Fibroblast of skin of abdomen (primary cell): ENCODE measurements at regions not wholly inside any gene's neighbourhood (a gene's known extent, or its start where the extent isn't known, plus 50 kb on each side); places are given as distances from the start of the nearest gene placed in this dataset.
"Not testable (repeated sequence)": the region's sequence is repeated elsewhere in the genome, so short reads cannot be mapped to it uniquely, and the experiment has no call there.

ENCODE experiments used
- DNase-seq: peaks from one replicate; pipeline ENCODE4 v3.0.0-alpha.2; 2013

DNA sequence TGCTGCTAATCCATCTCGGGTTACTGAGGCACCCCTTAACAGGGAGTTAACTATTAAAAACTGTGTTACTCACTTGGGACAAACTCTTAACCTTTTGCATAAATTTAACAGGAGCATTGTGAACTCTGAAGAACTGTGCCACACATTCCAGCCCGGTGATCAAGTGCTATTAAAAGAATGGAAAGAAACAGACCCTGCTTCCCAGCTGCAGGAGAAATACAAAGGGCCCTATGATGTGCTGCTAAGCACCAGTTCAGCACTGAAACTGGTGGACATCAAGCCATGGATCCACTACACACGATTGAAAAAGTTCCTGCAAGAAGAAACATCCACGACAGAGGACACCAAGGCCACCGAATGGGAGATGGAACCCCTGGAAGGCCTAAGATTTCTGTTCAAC, 114.7 kb upstream of the PLCL2 start:
- peak; percentile 13 for DNase-seq

- DNase-seq: no peak
These were observed 114.0 kb upstream of the PLCL2 start for GRCh38 chr3:16770792-16771191.

DNA sequence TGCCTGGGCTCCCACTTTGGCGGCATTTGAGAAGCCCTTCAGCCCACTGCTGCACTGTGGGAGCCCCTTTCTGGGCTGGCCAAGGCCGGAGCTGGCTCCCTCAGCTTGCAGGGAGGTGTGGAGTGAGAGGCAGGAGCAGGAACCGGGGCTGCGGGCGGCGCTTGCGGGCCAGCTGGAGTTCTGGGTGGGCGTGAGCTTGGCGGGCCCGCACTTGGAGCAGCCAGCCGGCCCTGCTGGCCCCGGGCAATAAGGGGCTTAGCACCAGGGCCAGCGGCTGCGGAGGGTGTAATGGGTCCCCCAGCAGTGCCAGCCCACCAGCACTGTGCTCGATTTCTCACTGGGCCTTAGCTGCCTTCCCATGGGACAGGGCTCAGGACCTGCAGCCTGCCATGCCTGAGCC, 111.2 kb upstream of the PLCL2 start:
- not testable (repeated sequence) for DNase-seq

GRCh38 chr3:16774536-16774935, 110.2 kb upstream of the PLCL2 start:
- DNase-seq: not testable (repeated sequence)

GRCh38 chr3:16784973-16785372, 99.8 kb upstream of the PLCL2 start:
- DNase-seq: no peak

DNA sequence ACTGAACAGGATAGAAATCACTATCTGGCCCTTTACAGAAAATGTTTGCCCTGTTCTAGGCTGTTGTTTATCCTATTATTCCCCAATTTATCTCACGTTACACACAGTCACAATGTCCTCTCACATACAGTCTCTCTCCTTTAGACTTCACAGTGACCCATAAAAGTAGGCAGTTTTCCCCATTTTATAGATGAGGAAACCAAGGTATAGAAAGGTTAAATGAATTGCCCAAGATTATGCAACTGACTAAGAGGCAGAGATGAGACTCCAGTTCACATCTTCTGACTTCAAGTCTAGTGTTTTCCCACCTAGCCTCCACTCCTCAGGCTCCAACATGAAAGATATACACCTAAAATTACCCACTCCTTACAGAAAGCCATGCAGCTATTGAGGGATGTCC, 99.3 kb upstream of the PLCL2 start:
- DNase-seq: no peak

DNA sequence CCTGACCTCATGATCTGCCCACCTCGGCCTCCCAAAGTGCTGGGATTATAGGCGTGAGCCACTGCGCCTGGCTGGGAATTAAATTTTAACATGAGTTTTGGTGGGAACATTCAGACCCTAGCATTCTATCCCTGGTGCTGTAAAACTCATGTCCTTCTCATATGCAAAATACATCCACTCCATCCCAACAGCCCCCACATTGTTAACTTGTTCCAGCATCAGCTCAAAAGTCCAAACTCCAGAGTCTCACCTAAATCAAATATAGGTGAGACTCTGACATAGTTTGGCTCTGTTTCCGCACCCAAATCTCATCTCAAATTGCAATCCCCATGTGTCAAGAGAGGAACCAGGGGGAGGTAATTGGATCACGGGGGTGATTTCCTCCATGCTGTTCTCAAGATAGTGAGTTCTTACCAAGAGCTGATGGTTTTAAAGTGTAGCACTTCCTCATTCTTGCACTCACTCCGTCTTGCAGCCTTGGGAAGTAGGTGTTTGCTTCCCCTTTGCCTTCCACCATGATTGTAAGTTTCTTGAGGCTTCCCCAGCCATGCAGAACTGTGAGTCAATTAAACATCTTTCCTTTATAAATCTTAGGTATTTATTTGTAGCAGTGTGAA, 96.2 kb upstream of the PLCL2 start:
- DNase-seq: no peak

DNA sequence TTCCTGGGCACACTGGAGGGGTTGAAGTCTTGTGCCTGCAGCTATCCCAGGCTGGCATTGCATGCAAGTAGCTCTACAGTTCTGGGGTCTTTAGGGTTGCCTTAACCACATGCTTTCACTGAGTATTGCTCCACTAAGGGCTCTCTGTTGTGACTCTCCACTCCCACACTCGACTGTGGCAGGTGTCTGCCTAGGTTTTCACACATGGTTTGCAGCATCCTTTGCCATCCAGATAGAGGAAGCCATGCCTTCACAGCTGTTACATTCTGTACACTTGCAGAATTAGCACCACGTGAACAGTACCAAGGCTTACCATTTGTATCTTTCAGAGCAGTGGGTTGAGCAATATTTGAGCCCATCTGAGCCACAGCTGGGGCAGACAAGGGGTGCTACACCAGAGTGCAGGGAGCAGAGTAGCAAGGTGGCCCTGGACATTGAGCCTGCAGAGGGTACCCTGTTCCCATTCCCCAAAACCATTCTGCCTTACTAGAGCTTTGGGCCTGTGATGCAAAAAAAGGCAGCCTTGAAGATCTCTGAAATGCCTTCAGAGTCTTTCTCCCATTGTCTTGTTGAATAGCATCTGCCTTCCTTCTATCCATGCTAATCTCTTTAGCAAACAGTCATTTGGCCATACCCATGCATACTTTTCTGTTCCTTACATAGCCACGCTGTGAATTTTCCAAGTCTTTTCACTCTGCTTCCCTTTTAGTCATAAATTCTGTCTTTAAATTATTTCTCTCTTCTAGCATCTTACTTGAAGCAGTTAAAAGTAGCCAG, 95.2 kb upstream of the PLCL2 start:
- no peak for DNase-seq

GRCh38 chr3:16790432-16791400, 94.0 kb upstream of the PLCL2 start:
- no peak for DNase-seq

DNA sequence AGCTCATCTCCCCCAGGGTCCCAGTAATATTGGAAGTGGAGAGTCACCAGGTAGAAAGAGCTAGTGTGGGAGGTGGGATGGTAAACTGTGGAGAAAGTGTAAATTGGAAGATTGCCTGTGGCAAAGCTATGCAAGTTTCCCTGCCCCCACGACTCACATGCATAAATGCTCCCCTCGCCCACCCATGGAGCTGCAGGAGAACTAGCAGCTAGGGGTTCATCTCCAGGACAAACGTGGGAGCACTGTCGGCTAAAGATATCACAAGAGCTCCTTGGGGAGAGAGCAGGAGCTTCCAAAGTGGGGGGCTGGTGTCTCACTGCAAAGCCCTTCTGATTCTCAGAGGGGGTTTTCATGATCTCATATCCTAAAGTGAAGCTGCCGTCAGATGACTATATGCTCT, 91.4 kb upstream of the PLCL2 start:
- no peak for DNase-seq

GRCh38 chr3:16794257-16794656, 90.5 kb upstream of the PLCL2 start:
- no peak for DNase-seq

DNA sequence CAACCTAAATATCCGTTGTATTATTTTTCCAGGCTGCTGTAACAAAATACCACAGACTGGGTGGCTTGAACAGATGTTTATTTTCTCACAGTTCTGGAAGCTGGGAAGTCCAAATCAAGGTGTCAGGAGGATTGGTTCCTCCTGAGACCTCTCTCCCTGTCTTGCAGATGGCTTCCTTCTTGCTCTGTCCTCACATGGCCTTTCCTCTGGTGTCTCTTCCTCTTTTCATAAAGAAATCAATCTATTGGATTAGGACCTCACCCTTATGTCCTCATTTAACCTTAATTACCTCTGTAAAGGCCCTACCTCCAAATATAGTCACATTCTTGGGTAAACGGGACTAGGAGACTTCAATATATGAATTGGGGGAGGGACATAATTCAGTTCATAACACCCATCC, 89.2 kb upstream of the PLCL2 start:
- no peak for DNase-seq

DNA sequence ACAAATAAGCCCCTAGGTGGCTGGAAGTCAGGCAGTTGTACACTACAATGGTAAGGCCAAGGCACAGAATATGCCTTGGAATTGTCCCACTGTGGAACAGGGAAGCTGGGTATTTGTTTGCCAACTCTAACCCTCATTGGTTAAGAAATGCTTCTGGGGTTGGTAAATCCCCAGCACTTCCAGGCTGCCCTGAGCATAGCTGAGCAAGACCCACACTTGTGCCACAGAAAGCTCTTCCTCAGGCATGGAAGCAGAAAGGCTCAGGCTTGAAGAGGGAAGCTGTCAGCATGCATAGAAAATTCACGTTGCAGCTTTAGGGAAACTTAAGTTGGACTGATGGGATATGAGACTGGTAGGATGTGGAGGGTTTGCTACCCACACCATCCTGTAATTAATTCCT, 86.9 kb upstream of the PLCL2 start:
- DNase-seq: no peak

DNA sequence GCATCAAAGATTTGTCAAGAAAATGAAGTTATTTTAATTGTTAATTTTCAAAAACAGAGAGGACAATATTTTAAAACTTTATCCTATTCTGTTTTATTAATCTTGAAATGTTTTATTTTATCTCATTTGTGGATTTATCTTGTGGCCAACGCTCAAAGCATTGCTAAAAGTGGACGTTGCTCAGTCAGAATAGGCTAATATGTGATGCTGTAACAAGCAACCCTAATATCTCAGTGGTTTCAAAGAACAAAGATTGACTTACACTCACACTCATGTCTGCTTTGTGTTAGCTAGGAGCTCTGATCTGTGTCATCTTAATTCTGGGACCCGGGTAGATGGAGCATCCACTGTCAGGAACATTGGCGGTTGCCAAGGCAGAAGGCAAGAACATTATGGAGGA, 86.0 kb upstream of the PLCL2 start:
- no peak for DNase-seq

DNA sequence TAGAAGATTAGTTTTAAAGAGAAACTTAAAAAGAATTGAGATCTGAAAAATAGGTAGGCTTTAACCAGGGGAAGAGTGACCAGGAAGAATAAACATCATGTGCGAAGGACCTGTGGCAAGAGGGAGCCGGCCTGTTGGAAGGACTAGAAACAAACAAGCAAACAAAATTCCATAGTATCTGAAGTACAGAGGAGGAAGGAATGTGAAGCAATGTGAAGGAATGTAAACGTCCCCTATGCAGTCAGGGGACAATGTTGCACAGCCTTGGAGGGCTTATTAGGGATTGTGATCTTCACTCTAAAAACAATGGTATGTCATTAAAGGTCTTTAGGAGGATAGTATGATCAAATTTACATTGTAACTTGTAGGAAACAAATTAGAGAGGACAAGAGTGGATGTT, 84.4 kb upstream of the PLCL2 start:
- DNase-seq: no peak

DNA sequence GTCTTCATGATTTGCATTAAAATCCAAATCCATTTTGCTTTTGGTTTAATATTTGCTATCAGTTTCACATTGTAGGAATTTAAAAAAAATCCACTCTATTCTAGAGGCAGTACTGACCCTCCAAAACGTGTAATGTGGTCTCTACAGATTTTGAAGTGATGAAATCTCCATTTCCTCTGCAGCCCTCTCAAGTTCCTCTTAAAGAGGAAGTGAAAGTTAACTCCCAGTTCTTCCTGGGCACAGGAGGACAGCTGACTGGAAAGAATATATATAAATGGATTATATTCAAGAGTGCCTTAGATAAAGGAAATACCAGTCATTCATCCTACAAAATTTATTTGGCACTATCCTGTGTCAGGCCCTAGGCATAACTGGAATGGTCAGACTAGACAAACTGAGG, 83.5 kb upstream of the PLCL2 start:
- peak; percentile 11 for DNase-seq

DNA sequence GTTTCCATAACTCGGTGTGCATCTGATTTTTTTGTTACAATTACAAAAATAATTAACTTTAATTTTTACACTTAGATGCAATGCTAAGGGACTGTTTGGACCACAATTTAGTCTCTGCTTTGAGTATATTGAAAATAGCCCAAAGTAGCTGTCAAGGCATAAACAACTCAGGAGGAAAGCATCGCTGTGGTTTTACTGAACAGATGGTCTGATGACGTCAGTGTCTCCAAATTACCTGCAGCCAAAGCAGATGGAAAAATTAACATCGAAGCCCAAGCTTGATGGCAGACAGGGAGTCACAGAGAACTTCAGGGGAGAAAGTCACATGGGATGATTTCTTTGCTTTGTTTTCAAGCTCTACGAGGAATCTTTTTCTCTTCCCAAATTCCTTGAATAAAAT, 83.1 kb upstream of the PLCL2 start:
- DNase-seq: peak; percentile 58

DNA sequence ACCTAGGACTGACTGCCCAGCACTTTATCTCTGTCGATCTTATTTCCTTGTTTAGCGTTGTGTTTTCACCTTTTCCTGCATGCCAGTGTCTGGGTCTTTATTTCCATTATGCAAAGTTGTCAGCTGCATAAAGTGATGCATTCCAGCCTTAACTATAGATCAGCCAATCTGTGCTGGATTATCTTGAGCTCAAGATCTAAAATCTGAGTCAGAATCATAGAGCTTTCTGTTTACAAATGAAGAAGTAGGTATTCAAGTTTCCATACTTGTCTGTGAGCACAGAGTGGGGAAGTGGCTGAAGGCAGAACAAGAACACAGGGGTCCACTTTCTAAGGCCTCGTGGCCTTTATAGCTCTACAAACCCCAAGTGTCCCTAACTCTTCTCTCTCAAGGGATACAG, 82.4 kb upstream of the PLCL2 start:
- DNase-seq: peak; percentile 4

DNA sequence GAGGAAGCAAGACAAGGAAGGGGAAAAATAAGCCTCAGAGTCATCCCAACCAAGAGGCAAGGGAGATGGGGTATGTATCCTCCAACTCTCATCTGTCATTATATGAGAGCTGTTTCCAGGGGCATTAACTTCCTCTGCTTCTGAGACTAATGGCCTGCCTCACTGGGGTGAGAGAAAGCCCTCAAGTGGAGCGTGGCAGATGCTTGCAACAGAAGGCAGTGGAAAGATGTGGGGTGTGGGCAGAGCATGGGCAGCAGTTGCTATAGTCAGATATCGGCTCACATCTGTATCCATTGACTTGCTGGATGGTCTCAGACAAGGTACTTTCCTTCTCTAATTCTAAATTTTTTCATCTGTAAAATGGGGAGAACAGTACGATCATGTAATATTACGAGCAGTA, 81.7 kb upstream of the PLCL2 start:
- DNase-seq: no peak

DNA sequence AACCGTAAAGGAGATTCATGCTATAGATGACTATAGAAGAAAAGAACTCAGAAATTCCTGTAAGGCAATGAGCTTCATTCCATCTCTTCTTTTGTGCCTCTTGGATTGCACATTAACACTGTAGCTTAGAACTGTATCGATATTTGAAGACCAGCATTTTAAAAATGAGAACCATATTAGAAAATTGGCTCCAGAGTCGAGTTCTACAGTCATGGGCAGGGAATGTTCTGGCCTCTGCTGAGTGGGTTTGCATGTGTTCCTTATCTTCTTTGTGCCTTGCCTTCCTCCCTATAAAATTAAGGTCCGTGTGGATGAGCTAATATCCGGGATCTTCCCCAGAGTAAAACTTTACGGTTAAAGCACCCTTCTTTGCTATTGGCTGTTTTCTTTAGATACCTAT, 77.4 kb upstream of the PLCL2 start:
- DNase-seq: peak; percentile 60

DNA sequence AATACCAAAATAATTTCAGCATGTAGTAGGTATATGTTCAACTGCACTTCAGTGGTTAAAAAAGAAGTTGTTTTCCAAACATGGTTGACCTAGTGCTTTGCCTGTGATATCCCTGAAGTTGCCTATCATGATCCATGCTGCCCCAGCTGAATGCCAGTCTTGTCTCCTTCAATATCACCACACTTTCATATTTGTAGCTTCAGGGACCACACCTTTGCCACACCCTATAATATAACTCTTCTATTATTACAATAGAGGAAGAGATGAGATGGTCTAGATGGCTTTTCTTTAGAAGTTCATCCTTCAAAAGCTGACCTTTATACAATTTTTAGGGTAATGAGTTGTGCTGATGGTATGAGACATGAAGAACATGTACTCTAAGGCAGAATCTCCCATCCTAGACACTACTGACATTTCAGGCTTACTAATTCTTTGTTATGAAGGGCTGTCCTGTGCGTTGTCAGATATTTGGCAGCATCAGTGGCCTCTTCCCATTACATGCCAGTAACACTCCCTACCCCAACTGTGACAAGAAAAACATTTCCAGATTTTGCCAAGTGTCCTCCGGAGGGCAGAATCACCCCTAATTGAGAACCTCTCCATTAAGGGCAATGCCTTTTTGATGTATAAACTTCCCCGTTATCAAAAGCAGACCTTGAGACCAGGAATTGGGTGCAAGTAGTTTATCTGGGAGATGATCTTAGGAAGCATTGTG, 76.2 kb upstream of the PLCL2 start:
- no peak for DNase-seq

GRCh38 chr3:16809482-16809881, 75.3 kb upstream of the PLCL2 start:
- no peak for DNase-seq

DNA sequence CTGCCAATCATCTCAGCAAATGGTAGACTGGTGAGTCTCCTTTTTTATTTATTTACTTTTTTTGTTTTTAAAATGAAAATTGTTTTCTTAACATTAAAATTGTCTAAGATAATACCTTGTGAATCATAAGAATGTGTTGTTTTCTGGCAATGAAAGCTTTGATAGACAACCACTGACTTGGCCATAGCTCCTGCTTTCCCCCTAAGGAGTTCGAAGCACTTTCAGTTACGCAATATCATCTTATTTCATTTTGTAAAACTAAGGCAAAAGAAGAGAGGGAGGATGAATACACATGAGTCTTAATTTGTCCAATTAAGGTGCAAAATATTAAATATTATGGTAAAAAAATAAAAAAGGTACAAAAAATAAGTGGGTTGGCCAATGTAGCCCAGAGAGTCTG, 74.8 kb upstream of the PLCL2 start:
- no peak for DNase-seq
